Suppressor macrophage (primary cell): ENCODE measurements at regions not wholly inside any gene's neighbourhood (a gene's known extent, or its start where the extent isn't known, plus 50 kb on each side); places are given as distances from the start of the nearest gene placed in this dataset.

ENCODE experiments used
- DNase-seq, 4 experiments: peaks; one replicate each; pipeline ENCODE4 v3.0.0-alpha.2; 2020 to 2022

DNA sequence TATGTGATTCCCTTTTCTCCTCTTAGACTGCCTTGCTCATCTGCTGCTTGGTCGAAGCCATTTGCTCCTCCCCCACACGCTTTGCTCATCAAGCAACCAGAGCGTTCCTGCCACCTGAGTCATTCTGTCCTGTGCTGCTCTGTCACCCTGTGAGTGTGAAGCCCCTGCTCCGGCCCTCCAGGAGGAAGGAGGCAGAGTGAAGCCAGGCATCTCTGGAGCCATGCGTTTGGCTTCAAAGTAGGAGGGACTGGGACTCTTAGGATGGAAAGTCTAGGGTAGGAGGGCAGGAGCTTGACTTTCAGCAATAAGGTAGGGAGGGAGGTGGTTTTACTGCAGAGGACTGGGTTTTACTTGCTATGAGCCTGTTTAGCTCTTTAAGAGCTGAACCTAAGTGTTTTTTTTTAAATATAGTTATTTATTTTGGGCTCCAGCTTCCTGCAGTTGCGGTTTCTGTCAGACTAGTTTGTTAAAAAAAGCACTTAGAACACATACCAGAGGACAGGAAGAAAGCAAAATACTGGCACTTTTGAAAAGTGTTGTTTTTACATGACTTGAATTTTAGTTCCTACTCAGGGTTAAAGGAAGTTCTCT, 63.6 kb downstream of the SPINK2 start:
- peak; percentile 57 to 78 (median 70) for DNase-seq

DNA sequence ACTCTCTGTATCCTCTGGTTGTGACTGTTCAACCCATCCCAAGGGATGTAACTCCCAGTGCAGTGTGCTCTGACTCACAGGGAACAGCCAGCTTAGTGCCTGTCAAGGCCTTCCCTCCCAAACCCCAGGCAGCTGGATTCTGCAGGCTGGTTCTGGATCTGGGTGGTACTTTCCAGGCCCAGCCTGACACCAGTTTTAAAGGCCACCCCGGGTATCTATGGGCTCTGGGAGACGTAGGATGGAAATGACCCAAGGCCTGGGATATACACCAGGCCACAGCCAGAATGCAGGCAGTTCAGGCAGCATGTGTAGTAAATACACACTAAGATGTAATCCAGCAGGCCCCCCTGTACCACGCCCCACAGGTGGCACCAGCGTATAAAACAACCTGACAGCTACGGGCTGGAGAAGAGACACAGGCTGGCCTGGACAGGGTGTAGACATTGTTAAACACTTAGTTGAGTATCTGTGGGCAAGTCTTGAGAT, 64.2 kb downstream of the SPINK2 start:
- no peak for DNase-seq

DNA sequence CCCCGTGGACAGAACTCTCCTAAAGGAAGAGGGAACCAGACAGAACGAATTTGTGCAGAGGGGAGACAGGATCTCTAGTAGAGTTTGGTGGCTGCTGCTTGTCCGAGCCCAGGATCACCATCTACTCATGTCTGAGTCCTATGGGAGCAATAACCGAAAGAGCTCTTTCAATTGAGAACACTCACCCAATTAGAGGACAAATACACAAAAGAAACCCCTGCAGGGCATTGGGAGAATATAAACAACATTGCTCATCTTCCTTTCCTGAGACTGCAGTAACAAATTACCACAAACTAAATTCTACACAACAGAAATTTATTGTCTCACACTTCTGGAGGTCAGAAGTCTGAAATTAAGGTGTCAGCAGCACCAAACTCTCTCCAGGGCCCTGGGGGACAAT, 65.6 kb downstream of the SPINK2 start:
- DNase-seq, result no peak

GRCh38 chr4:56752985-56753384, 68.5 kb downstream of the SPINK2 start:
- DNase-seq, result no peak

DNA sequence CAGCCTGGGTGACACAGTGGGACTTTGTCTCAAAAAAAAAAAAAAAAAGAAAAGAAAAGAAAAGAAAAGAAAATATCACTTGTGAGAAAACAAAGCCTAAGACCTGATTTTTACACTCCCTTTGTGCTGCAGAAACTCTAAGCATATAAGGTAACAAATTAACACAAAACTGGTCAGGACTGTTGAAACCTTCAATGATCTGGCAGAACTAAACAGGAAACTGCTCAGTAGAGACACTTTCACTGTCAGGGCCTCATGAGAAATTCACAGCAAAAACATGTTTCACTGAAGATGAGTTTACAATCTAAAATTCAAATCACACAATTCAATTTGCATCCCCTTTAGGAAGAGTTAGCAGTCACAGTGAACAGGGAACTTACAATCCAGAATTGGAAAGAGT, 69.1 kb upstream of the HOPX start:
- no peak for DNase-seq

DNA sequence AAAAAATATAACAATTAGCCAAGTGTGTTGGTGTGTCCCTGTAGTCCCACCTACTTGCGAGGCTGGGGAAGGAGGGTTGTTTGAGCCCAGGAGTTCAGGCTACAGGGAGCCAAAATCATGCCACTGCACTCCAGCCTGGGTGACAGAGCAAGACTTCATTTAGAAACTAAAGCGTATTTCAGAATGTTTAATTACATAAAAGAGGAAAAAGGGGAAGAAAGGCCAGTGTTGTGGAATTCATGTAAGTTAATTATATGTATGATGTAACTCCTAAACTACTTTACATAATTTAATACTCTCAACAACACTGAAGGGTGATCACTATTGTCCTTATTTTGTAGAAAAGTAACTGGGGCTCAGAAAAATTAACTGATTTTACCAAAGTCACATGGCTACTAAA, 67.2 kb upstream of the HOPX start:
- peak in 2 of 4 experiments; percentile 26 to 28 for DNase-seq

GRCh38 chr4:56746639-56747038, 65.5 kb upstream of the HOPX start:
- no peak for DNase-seq

GRCh38 chr4:56745042-56745441, 63.9 kb upstream of the HOPX start:
- no peak for DNase-seq

DNA sequence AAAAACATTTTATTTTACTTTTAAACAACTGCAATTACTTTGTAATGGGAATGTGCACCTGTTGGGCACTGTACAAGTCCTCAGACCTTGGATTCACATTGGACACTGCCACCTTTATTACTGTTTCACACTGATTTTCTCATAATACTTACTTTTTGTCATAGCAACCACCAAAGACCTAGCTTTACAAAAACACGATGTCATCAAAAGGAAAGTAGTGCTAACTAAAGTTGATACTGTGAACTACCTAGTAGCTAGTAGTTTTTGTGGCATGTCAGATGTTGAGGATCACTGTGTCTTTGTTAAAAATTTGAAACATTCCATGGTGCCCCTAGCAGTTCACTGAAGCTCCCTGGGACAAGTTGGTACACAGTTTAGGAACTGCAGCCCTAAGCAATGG, 62.9 kb upstream of the HOPX start:
- no peak for DNase-seq

DNA sequence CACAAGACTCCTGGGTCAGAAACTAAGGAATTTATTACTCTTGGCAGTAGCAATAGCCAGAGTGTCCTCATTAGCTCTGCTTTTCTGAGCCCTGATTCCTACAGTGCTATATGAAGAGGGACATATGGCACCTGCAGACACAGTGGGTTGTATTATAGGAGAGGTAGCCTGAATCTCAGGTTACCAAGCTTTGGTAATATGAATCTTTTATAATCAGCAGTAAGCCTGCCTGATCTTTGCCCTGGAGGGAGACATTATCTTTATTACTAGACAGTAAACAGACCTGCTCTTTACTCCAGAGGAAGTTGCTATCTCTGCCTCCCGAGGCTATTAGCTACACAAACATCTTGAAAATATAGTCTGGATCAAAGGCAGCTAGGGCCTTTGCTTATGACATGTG, 62.5 kb upstream of the HOPX start:
- DNase-seq, result no peak

GRCh38 chr4:56742080-56742871, 61.2 kb upstream of the HOPX start:
- DNase-seq, result no peak

DNA sequence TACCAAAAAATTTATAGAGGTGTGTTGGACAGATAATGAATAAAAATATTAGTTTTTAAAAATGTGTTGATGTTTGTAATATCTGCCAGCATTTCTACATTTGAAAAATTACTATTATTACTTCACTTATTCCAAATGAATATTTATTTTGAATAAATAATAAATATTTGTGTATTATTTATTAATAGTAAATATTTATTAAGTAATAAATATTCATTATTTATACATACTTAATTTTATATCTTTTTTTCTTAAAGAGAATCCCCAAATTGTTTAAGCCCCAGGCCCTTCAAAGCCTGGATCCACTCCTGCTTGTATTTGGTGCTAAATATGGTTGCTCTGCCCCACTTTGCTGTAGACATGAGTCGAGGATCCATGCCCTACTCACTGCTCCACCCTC, 60.5 kb upstream of the HOPX start:
- no peak for DNase-seq

DNA sequence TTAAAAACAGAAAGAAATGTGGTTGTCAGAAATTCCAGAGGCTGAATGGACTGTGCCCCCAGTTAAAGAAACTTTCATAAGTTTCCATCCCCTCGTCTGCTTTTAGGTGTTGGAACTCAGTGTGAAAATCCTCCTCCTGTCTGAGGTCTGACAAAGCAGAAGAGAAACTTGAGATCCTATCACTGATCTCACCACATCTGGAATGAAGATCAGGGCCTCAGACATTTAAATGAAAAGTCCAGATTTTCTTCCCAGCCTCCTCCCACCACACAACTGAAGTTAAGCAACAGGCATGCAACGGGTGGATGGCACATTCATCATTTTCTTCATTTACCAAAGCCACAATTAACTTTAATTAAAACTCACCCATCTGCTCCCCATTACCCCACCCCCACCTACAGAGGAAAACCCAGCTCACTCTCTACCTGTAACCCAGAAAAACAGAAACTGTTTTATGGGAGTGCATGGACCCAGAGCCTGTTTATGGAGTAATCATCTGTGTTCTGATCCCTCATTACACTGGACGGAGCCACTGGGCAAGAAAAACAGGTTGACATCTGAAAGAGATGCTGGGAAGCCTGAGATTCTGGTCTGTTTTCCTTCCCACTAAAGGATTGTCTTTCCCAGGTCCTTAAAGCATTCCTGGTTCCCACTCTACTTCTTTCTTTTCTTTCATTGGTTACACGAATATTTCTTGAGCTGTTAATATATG, 58.1 kb upstream of the HOPX start:
- peak in 1 of 4 experiments; percentile 16 for DNase-seq

DNA sequence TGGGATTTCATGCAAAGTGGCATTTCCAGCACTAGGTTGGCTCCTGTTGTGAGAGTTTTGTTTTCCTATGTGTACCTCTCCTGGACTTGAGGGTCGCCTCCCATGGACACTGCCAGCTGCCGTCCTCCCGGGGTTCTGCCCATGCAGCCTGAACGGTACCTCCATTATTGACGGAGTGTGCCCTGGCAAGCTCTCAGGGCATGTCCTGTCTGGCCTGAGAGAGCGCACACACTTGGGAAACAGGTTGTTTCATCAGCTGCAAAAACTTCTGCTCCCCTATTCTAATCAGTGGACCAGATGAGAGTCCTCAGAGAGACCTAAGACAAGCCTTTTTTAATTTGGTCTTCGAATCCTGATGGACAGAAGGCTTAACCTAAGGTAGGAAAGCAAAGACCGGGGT, 56.6 kb upstream of the HOPX start:
- DNase-seq, result no peak

- no peak for DNase-seq
These were observed 52.3 kb upstream of the HOPX start for GRCh38 chr4:56733352-56733751.

- DNase-seq, result no peak
These were observed 51.2 kb upstream of the HOPX start for GRCh38 chr4:56732301-56732700.

GRCh38 chr4:56731857-56732256, 50.8 kb upstream of the HOPX start:
- DNase-seq, result peak; percentile 49 to 73 (median 68)
